ENCODE measurements at regions not wholly inside any gene's neighbourhood (a gene's known extent, or its start where the extent isn't known, plus 50 kb on each side); places are given as distances from the start of the nearest gene placed in this dataset.

- TF ChIP-seq CTCF (IDR thresholded peaks at IDR 0.05) (no peak), POLR2AphosphoS5 (IDR thresholded peaks at IDR 0.05; ENCODE audit: low read depth, low read length) (no peak)
Observed at GRCh38 chr5:162816816-162817215, 620.6 kb upstream of the CCNG1 start.

All from Panc1 (cell line).